A204.1 (cell line): ENCODE measurements at regions not wholly inside any gene's neighbourhood (a gene's known extent, or its start where the extent isn't known, plus 50 kb on each side); places are given as distances from the start of the nearest gene placed in this dataset.

Experiments
- FAIRE-seq: peaks from 2 replicates; lab custom pipeline; 2012; peaks lifted over from hg19 to GRCh38; lab: Jason Lieb, UNC

DNA sequence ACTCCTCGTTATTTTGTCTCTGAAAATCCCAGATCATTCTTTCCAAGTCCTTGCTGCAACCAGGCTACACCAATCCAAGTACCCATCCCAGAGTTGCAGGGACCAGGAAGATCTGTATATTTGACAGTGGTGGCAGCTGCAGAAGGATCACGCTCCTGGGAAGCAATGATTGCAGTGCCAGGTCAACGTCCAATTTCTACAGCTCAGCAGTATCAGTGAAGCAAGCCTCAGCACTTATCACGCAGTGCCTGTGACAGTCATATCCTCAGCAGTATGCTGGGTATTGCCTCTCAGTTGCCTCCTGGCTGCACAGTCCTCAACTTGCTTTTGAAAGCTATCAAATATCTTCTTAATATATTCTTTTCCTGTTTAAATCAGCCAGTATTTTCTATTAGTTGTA, 66.7 kb downstream of the BARHL2 start:
- no peak for FAIRE-seq

DNA sequence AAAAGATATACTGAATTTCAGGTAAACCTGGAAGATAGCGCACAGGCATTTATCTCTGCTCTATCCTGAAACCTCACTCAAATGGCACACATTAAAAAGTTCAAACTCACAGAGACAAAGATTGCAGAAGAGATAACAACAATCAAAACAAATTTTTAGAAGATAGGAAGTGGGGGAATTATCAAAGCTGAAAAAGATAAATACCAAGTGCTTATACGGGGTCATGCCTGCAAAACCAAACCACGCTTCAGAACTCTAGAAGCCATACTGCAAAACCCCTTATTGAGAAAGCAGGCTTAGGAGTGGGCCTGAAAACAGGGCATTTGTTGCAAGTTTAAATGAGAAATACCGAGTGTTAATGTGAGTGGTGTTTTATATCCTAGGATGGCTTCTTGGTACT, 76.8 kb downstream of the BARHL2 start:
- FAIRE-seq = no peak

DNA sequence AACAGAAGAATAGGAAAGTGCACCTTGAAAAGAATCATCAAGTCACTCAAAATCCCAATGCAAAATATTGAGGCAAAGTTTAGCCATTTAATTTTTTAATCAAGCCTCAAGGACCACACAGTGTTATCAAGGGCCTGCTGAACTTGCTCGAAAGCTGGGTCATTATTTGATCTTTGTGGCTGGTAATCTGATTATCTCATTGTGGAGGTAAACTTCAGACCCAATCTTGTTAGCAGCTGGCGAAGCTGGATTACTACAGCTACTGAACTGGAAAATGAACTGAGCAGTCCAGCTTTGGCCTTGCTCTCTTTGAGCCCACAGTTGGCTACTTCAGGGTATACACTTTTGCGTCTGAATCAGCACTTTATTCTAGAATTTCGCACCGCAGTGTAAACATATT, 94.4 kb downstream of the BARHL2 start:
- FAIRE-seq = no peak

DNA sequence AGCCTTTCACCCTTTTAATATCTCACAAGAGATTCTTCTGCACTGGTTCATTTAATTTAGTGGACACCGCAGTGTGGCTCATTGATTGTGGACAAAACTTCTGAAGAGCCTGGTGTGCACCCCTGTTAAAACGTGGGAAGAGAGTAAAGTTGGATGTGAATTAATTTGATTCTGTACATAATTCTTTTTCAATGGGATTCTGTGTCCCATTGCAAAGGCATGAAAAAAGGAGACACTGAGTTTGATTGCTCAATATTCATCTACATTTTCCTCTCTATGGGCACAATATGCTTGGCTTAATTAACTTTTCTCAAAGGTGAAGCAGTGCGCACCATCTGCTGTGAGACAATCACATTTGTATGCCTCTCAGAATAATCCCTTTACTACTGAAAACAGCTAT, 95.1 kb downstream of the BARHL2 start:
- FAIRE-seq = no peak

DNA sequence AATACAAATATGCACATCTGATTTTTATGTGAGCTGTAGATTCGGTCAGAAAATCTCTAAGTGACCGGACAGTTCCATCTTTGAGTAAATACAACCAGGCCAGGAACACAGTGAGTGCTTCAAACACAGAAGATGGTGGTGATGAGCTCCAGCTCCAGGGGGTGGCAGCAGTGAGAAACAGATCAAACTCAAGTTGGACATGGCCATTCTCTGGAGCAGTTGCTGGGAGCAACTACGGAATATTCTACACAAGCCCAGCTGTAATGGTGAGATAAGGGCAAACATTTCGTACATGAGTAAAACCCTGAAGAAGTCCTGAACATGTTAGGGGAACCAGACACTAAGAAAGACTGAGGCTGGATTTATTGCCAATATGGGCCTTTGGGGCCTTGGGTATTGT, 100.7 kb downstream of the BARHL2 start:
- FAIRE-seq = no peak

DNA sequence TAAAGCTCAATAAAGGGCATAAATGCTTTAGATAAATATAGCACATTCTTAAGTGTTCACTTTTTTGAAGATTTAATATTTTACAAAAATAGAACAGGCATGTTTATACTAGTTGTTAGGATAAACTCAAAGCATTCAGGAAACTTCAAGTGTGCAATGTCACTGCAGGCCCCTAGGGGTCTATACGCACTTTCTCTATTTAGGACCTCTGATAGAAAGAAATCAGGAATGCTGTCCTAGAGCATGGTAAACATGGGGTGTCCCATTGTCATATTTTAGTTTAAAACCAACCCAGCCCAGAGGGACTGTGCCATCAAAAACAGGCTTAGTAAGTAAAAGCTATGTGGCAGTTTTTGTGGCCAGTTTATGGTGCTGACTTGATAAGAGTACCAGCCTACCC, 102.2 kb downstream of the BARHL2 start:
- FAIRE-seq = no peak

DNA sequence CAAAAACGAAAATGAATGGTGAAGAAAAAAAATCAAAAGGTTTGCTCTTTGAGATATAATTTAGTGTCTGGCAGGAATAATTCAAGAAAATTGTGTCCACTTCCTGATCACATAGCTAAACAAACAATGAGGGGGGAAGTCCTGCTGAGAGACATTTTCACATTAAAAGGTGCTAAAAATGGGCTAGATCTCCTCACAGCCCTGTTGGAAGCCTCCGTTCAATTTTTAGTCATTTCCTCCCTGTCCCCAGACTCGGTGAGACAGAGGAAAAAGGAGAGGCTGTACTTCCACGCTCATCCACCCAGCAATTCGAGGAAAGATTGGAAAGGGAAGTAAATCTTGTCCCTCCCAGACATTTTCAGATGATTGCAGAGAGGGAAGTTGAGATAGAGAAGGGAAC, 103.7 kb downstream of the BARHL2 start:
- FAIRE-seq = no peak

DNA sequence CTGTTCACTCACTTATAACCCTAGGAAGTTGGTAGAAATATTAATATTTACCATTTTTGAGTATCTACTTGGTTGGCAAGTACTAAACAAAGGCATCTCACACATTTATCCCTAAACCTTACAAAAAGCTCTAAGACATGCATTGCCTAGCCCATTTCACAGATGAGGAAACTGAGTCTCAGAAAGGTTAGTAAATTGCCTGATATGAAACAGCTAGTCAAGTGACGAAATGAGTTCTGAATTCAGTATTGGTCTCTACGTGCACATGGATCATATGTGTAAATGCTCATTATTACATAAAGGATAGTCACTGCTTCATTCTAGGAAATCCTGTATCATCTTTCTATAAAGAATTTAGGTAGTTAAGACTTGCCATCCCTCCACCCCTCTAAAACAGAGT, 105.1 kb downstream of the BARHL2 start:
- no peak for FAIRE-seq

DNA sequence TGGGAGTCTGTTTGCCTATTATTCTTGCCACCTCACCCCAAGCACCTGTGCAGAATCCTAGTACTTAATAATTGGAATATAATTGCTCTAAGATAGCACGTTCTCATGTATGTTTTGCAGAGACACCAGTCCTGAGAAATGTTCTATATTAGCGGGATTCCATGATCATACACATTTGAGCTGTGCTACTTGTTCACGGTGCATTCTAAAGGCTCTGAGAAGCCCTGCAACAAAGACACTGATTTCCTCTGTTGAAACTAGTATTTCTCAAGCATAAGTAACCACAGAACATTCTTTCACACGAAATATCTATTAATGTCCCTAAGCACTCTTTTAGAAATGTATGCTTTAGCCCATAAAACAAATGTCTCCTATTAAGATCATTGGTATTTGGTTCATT, 109.4 kb downstream of the BARHL2 start:
- no peak for FAIRE-seq

DNA sequence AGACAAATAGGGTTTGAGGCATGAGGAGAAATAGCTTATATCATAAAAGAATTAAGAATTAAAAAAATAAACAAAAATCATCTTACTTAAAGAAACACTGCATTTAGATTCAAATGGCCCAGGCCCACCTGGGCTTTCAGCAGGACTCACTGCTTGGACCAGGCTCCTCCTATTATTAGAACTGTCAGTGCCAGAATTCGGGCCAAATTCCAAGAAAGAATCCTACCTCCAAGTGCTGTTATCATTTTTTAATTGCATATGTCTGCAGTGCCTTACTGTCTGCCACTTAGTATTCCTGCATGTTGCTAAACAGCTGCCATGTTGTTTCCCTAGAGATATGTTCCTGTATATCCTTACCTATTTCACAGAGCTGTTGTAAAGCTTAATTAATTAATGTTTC, 112.0 kb downstream of the BARHL2 start:
- no peak for FAIRE-seq

DNA sequence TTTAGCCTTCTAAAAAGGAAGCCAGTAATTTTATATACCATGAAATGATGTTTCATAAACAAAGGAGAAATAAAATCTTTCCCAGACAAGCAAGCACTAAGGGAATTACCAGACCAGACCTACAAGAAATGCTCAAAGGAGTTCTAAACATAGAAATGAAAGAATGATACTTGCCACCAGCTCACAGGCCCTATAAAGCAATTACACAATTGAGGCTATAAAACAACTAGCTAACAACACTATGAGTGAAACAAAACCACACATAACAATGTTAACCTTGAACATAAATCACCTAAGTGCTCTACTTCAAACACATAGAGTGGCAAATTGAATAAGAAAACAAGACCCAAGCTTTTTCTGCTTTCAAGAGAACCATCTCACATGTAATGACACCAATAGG, 123.8 kb downstream of the BARHL2 start:
- FAIRE-seq = no peak

DNA sequence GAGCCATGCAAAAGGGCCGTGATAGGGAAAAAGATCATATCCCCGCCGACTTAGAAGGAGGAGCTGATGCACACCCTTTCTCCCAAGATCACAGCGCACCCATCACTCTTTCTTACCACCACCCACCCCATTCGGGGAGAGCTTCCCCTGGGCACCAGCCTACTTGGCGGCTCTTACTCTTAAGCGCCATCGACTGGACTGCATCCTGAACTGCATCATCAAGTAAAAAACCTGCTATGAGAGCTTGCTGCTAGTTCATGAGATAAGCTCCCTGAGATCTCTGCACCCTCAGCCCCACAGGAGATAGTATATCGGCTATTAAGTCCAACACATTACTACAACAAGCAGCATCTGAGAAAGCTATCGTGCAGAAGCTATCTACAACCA, 125.1 kb downstream of the BARHL2 start:
- no peak for FAIRE-seq

DNA sequence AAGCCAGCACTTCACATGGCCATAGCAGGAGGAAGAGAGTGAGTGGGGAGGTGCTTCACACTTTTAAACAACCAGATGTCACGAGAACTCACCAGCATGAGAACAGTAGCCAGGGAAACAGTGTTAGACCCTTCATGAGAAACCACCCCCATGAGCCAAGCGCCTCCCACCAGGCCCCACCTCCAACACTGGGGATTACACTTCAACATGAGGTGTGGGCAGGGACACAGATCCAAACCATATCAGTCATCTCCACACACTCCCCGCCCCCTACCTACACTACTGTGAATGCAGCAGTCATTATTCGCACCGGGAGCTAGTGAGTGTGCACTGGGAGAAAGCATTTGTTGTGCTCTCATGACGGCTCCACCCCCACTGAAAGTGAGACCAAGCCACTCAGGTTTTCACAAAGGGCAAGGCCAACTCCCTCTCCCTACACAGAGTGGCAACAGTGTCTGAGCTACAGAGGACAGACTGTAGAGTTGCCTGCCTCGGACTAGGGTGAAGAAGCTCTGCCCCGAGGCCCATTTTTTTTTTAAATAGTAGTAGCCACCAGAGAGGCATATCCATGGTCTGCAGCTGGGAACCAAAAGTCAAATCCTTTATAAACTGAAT, 125.6 kb downstream of the BARHL2 start:
- no peak for FAIRE-seq

DNA sequence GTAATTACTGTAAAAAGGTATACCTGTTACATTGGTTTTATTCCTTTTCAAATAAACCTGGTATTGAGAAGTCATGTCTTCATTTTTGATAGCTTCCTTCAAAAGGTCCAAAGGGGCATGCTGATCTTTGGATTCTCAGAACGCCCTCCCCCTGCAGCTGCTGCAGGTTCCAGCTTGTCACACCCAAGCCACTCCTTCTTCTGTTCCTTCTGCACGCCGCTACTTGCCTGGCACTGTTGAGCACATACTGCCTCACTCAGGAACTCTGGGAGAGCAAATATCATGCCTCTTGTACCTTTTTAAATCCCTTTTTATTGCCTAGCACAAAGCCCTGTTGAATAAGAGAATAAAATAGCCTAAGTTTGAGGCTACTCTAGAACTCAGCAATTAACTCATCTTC, 136.9 kb downstream of the BARHL2 start:
- FAIRE-seq = no peak

DNA sequence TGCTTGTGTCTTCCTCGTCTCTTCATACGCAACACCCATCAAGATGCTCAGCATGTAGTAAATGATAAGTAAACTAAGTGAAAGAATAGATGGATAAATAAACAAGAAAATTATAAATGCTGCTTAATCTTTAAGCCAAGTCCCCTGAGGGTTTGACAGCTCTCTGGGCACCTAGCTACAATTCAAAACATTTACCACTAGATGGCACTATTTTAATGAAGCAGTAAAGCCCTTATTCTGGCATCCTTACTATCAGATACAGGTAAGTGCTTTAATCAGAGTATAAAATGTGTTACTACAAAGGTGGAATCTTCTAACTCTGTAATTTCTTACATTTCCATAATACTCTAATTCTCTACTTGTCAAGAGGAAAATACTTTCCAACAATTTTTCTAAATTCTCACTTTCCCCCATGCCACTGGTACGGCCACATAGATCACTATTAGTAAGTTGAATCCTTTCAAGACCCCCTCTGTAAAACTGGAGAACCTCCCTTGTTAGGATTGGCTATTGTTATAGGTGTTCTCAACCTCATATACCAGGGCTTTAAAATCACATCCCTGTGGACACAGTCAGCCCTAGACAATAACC, 137.8 kb downstream of the BARHL2 start:
- peak; percentile 73 for FAIRE-seq

DNA sequence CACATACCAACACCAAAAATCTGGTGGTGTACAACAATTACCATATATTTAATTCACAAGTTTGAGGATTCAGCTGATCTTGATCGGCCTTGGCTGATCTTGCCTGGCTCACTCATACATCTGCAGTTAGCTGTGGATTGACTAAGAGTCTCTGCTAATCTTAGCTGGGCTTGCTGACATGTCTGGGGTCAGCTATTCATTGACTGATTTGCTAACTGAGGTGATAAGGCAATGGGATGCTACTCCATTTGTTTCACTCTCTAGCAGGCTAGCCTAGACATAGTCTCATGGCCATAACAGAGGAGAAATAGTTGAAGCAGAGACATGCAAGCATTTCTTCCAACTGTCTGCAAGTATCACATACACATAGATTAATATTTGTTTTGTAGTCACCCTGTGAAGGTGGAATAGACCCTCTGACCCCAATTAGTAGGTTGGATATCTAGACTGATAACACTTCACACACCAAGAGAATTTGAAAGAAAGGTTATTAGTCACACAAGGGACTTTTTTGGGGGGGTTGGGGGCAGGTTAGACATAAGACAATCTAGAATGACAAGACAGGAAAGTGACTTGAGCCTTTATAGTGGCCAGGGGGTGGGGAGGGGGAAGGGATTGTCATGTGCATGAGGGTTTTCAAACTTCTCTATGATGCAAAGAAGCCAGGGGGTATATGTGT, 142.3 kb downstream of the BARHL2 start:
- FAIRE-seq = no peak

DNA sequence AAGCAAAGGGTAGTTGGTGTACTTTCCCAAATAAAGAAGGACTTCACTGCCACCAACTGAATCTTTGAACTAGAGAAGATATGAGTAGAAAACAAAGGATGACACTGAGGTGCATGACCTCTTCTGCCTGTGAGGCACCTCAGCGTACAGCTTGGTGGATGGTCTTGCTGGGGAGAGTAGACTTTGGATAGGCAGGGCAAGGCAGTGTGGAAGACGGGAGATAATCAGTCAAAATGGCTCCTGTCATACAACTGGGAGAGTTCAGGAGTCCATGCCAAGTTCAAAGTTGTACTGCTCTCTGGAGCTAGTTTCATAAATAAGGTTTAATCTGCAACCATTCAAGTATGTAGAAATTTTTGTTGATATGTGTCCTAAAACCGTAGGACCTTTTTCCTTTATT, 143.4 kb downstream of the BARHL2 start:
- no peak for FAIRE-seq

DNA sequence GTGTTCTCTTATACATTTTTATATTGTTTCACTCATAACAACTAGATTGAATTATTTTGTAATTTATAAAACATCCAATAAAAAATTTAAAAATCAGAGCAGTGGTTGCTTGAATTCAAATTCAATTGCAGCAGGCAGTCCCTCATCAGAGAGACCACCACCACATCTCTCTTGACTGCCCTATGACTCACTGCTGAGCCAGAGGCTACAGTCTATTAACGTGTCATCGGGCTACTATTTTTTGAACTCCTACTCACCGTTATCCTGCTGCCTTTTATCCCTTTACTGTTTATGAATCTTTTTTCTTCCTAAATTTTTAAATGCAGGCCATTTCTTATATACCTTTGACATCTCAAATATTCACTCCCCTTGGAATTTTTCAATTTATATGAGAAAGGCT, 144.7 kb downstream of the BARHL2 start:
- FAIRE-seq = no peak

DNA sequence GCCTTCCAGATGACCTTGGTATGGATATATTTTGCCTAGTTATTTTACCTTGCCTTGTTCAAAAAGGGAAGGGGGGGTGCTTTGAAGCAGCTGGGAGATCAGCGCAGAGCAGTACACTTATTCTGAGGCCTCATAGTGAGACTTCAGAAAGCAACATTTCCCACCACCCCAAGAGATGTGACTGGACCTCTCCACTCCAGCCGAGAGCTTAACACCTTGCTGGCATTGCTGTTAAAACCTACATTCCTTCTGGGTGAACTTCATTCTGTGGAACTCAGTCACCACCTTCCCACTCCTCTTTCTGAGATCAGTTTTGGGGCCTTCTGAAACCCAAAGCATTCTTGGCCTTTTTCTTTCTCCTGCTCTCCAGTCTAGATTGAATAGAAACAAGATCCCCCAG, 148.7 kb downstream of the BARHL2 start:
- FAIRE-seq = no peak

DNA sequence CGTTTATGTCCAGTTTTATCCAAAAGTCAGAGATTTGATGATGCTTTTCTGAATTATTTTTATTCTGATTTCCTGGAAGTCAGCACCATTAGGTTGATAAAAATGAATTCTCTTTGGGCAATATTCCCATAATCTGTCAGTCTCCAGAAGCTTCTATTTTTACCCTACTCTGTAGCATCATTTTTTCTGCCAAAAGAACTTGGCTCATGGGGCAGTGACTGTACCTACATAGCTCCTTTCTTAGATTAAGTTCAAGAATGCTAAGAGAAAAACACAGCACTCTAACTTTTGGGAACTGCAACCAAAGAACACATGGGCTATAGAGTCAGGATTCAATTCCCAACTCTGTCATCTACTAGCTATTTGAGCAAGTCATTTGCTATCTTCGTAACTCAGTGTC, 152.9 kb downstream of the BARHL2 start:
- FAIRE-seq = no peak

DNA sequence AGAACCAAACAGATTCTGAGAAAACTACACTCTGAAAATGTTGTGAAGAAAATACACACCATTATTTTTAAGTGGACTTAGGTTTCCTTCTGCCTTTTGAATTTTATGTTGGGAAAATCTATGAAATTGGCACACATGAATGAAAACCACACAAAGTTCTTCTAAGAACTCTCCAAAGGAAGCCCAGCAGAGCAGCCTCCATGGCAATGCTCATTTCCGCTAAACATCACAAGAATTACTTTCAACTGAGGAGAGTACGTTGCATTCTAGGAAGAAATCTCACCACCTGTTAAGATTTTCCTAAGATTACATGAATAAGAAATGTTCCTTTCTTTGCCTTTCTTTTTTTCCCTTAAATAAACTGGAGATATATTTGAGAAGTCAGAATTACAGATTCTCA, 154.2 kb downstream of the BARHL2 start:
- FAIRE-seq = no peak

DNA sequence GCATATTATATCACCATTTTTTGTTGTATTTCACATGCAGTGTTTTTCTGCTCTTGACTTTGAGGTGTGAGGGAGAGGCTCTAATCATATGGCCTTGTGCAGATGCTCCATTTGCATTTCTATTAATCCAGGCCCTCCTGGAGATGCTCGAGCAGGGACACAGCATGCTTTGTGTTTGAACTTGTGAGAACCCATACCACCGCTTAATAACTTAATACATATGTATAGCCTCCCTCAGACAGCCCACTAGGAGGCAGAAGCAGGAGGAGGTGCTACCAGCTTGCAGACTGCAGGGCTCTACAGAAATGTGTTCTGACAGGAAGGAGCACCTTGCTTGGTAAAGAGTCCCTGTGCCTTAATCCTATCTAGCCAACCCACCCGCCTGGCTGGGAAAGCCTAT, 155.2 kb downstream of the BARHL2 start:
- FAIRE-seq = no peak

DNA sequence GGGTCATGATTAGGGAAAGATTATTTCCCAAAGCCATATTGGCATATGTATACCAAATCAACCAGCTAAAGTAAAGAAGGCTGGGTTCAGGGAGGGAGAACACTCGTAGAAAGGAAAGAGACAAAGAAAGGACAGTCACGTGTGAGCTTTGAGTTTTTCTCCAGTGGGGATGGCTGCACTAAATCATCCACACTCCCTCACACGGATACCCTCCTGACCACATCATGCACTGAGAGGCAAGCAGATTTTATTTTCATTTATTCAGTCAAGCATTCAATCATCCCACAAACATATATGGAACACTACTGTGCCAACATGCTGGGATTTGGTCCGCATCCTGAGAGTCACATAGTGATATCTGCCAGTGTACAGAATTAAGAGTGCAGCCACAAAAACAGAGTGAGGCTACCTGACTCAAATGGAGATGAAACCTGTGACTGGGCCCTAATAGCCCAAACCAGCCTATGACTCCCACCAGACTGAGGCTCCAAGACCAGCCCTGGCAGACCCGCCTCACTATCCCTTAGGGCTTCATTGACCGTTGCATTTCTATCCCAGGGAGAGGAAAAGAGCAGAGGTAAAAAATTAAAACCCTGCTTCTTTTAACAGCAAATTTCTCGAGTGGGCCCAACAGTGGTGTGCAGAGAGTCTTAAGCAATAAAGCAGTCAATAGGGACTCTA, 155.9 kb downstream of the BARHL2 start:
- FAIRE-seq = no peak
